ENCODE measurements at regions not wholly inside any gene's neighbourhood (a gene's known extent, or its start where the extent isn't known, plus 50 kb on each side); places are given as distances from the start of the nearest gene placed in this dataset.

DNA sequence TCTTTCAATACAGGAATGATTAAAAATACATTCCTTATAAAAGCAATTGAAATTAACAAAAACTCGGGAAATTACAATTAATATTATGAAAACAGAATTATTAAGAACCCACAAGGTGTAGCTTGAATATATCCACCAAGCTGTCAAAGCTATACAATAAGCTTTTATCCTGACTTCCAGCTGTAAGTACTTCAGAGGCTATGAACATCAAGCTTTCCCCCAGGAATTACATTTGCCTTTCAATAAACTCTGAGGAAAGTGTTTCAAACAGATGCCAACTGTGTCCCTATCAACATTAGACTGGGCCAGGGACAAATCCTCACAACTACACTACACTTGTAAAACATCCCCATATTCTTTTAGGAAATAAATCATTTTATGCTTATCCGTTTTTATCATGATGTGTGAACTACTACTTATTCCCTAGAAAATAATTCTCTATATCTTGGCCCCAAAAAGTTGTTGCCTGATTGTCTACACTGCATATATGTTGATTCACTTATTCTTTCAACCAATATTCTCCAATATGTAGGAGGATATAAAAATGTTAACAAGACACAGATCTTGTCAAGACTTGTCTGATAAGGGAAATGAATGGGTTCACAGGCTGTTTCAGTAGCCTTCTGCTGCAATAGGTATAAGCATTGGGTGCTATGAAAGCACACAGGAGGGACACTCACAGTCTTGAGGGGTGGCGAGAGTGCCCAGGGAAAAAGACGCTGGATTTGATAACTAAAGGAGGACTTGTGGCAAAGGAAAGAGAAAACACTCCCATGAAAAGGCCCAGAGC, 494.1 kb downstream of the CENPC start:
- intact Hi-C loops (cut with DNase I) = no loop called here
- Histone ChIP-seq H3K4me3 (no peak overlapping the region), H3K36me3 (no peaks in the 10 kb centered on the region), H3K27ac (no peak overlapping the region), H3K4me1 (no peaks in the 10 kb centered on the region), H3K27me3 (no peaks in the 10 kb centered on the region), H3K9me3 (no peaks in the 10 kb centered on the region)
- WGBS, 2 donors = 53 to 74% methylated on average over 4 of the region's 4 CpGs
- TF ChIP-seq CTCF (IDR thresholded peaks at IDR 0.05) = no peak
- no peak for DNase-seq
- ATAC-seq = no peak

GRCh38 chr4:67049446-67049845, 495.9 kb downstream of the CENPC start:
- WGBS, 2 donors = 57 to 59% methylated on average over 2 of the region's 2 CpGs
- no peaks in the 10 kb centered on the region for H3K36me3 ChIP-seq
- no peak overlapping the region for H3K27ac ChIP-seq
- no peaks in the 10 kb centered on the region for H3K4me1 ChIP-seq
- H3K9me3 ChIP-seq = no peaks in the 10 kb centered on the region
- H3K4me3 ChIP-seq = no peak overlapping the region
- H3K27me3 ChIP-seq = no peaks in the 10 kb centered on the region
- intact Hi-C loops (cut with DNase I) = no loop called here
- DNase-seq (no peak), ATAC-seq (no peak)
- TF ChIP-seq CTCF (IDR thresholded peaks at IDR 0.05) = no peak

DNA sequence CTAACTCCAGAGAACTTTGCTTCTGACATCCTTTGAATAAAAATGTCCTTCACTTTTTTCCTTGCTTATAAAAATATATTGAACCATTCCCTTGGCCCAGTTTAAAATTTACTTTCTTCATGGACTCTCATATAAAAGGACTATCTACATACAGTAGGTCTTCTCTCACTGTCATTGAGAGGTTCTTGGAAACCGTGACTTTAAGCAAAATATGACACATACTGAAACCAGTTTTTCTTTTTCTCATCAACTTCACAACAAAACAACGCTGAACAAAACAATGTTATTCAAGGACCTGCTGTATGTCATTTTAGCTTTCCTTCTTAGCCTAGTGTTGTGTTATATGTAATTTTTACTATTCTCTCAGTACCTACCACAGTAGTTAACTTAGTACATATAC, 496.8 kb downstream of the CENPC start:
- Histone ChIP-seq H3K4me3 (no peak overlapping the region), H3K9me3 (no peaks in the 10 kb centered on the region), H3K27ac (no peak overlapping the region), H3K27me3 (no peaks in the 10 kb centered on the region), H3K4me1 (no peaks in the 10 kb centered on the region), H3K36me3 (no peaks in the 10 kb centered on the region)
- intact Hi-C loops (cut with DNase I) = no loop called here
- DNase-seq = no peak
- ATAC-seq = no peak
- 43 to 59% methylated on average over 2 of the region's 2 CpGs for WGBS, 2 donors
- TF ChIP-seq CTCF (IDR thresholded peaks at IDR 0.05) = no peak

- no peak for ATAC-seq
Measured at GRCh38 chr4:67040315-67040714, 505.0 kb downstream of the CENPC start.

More at GRCh38 chr4:67040315-67040714, 505.0 kb downstream of the CENPC start:
- Histone ChIP-seq H3K4me3 (no peak overlapping the region), H3K27me3 (no peaks in the 10 kb centered on the region), H3K36me3 (no peaks in the 10 kb centered on the region), H3K27ac (no peak overlapping the region), H3K9me3 (peaks cover 0 to 13% (median 0%) of the 10 kb centered on the region in 11 donors), H3K4me1 (no peaks in the 10 kb centered on the region)
- DNase-seq = no peak
- TF ChIP-seq CTCF (IDR thresholded peaks at IDR 0.05) = no peak
- intact Hi-C loops (cut with DNase I) = no loop called here
- 53 to 63% methylated on average over 2 of the region's 2 CpGs for WGBS, 2 donors

Data from heart right ventricle (tissue), 16 donors.